Endothelial cell of umbilical vein (primary cell): ENCODE measurements at regions not wholly inside any gene's neighbourhood (a gene's known extent, or its start where the extent isn't known, plus 50 kb on each side); places are given as distances from the start of the nearest gene placed in this dataset.

Experiments used
- BruUV-seq: library from RNA; stranded (reverse); fragments of 400-500 nt; replicated peaks from 2 replicates; lab custom pipeline; 2021; lab: Mats Ljungman, UMichigan
- CTCF ChIA-PET: fragments of 300-600, 350-600 bp; sonication (Branson Sonifier 250); formaldehyde crosslinking; loops from one replicate; lab custom pipeline; 2021; ENCODE audit warnings: antibody characterized with exemption, inconsistent platforms; lab: Charles Lee
- POLR2A ChIA-PET: fragments of 300-600, 350-600 bp; sonication (Branson Sonifier 250); formaldehyde crosslinking; loops from one replicate; lab custom pipeline; 2021; ENCODE audit warnings: antibody characterized with exemption, inconsistent platforms; lab: Charles Lee
- DNase-seq: peaks from one replicate; pipeline ENCODE4 v3.0.0-alpha.2; 2011; ENCODE audit warnings: low read depth, low spot score
- FAIRE-seq: peaks from 2 replicates; lab custom pipeline; 2011; peaks lifted over from hg19 to GRCh38; lab: Jason Lieb, UNC
- H2AFZ ChIP-seq: 2 replicates; pipeline ENCODE4 v1.6.0; 2012; ENCODE audit warnings: low read depth, low read length, control low read depth, inconsistent platforms
- H3K27ac ChIP-seq: 2 replicates; pipeline ENCODE4 v1.5.1; 2011; ENCODE audit warnings: low read depth, mild to moderate bottlenecking, control low read depth, low read length, moderate library complexity; ENCODE audit not compliant: insufficient read depth
- H3K27me3 ChIP-seq, 2 experiments: 2 replicates each; pipeline versions ENCODE4 v1.6.0 to v1.6.1; 2011; ENCODE audit warnings: low read length in 2 of 2, mixed read lengths in 1 of 2; ENCODE audit not compliant: control insufficient read depth in 2 of 2, insufficient read depth in 2 of 2
- H3K36me3 ChIP-seq, 2 experiments: 2 replicates in 1 of 2; 3 replicates in 1 of 2; pipeline ENCODE4 v1.5.1; 2011; ENCODE audit warnings: low read length in 2 of 2, mild to moderate bottlenecking in 1 of 2, moderate library complexity in 1 of 2; ENCODE audit not compliant: control insufficient read depth in 2 of 2, insufficient read depth in 2 of 2; ENCODE audit errors: extremely low read depth in 1 of 2
- H3K4me1 ChIP-seq: 3 replicates; pipeline ENCODE4 v1.5.1; 2011; ENCODE audit warnings: mild to moderate bottlenecking, low read length; ENCODE audit not compliant: control insufficient read depth, insufficient read depth; ENCODE audit errors: extremely low read depth
- H3K4me2 ChIP-seq: 2 replicates; pipeline ENCODE4 v1.6.1; 2011; ENCODE audit warnings: low read length, control low read depth, mixed read lengths; ENCODE audit not compliant: insufficient read depth
- H3K4me3 ChIP-seq, 3 experiments: fragments of 200-600 bp in 1 of 3; sonication (generic), shearing (Covaris generic) in 1 of 3; replicated peaks in 1 of 3; 2 replicates each; pipeline ENCODE4 v1.5.1; 2011 to 2016; ENCODE audit warnings: control low read depth in 3 of 3, low read length in 3 of 3, mild to moderate bottlenecking in 2 of 3, inconsistent platforms in 1 of 3, low read depth in 1 of 3, moderate library complexity in 1 of 3; ENCODE audit not compliant: insufficient read depth in 1 of 3
- H3K79me2 ChIP-seq: 2 replicates; pipeline ENCODE4 v1.6.0; 2012; ENCODE audit warnings: low read length, inconsistent platforms; ENCODE audit not compliant: control insufficient read depth, insufficient read depth
- H3K9ac ChIP-seq: replicated peaks from 2 replicates; pipeline ENCODE3; 2011; ENCODE audit warnings: low read length, control low read depth; ENCODE audit not compliant: insufficient read depth; ENCODE audit errors: extremely low read depth
- H3K9me1 ChIP-seq: replicated peaks from 3 replicates; pipeline ENCODE4 v1.6.0; 2011; ENCODE audit warnings: mild to moderate bottlenecking, low read length; ENCODE audit not compliant: control insufficient read depth, insufficient read depth; ENCODE audit errors: extremely low read depth
- H3K9me3 ChIP-seq: replicated peaks from 2 replicates; pipeline ENCODE4 v1.5.1; 2012; ENCODE audit warnings: low read length, inconsistent platforms; ENCODE audit not compliant: control insufficient read depth, insufficient read depth
- H4K20me1 ChIP-seq: replicated peaks from 2 replicates; pipeline ENCODE3; 2011; ENCODE audit warnings: mild to moderate bottlenecking, low read length; ENCODE audit not compliant: control insufficient read depth, insufficient read depth; ENCODE audit errors: extremely low read depth
- EZH2 ChIP-seq: IDR thresholded peaks from 2 replicates; pipeline ENCODE4 v1.6.1; 2012; ENCODE audit warnings: borderline replicate concordance, low read depth, mild to moderate bottlenecking, moderate library complexity, low read length, inconsistent platforms; ENCODE audit not compliant: severe bottlenecking
- POLR2A ChIP-seq: IDR thresholded peaks from 2 replicates; pipeline ENCODE4 v1.6.1; 2012; ENCODE audit warnings: low read depth, mild to moderate bottlenecking, control low read depth, low read length
- dilution Hi-C: fragments of 300-500 bp; cut with MboI; formaldehyde crosslinking; loops from one replicate; pipeline ENCODE4 v1.15.0; 2019; ENCODE audit warnings: low sequenced_read_pairs; ENCODE audit not compliant: extremely low pct_ligation_motif_present
- intact Hi-C: fragments of 100-400 bp; cut with micrococcal nuclease; formaldehyde crosslinking; loops from one replicate; pipeline ENCODE4 v1.10.0; 2022
- TF ChIP-seq, protein P1 (sequence below), 2 donors: IDR thresholded peaks; 1 replicate in 1 of 2; 2 replicates in 1 of 2; pipeline ENCODE4 v1.5.1; 2011; ENCODE audit warnings: low read length in 2 of 2, mild to moderate bottlenecking in 2 of 2, moderate library complexity in 2 of 2, control low read depth in 1 of 2, inconsistent platforms in 1 of 2, low read depth in 1 of 2; ENCODE audit not compliant: insufficient read depth in 1 of 2; ENCODE audit errors: extremely low read depth in 1 of 2

DNA sequence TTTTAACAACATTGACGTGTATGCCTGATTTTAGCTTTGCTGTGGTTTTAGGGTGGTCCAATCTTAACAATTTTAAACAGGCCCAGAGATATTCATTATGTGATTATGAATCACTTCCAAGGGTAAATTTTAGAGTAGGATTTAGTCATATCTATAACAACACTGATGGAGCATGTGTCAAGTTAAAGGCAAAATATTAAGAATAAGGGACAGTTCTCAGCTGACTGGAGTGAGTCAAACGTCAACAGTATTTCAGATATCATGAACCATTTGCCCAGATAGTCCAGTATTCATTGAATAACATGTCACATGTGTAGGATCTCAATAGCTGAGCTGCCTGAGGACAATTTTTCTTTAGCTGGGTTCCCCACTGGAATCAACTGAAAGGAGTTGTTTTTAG is 61.3 kb upstream of the VCX2 start:
- no peak for DNase-seq
- no peak overlapping the region for H3K4me3 ChIP-seq
- intact Hi-C loops = no loop called here
- no peaks in the 10 kb centered on the region for H3K36me3 ChIP-seq
- H3K4me2 ChIP-seq = no peak overlapping the region
- CTCF ChIA-PET = no interaction called here
- H3K9me3 ChIP-seq = no peaks in the 10 kb centered on the region
- no peaks in the 10 kb centered on the region for H3K4me1 ChIP-seq
- H4K20me1 ChIP-seq = no peaks in the 10 kb centered on the region
- no peaks in the 10 kb centered on the region for H3K27me3 ChIP-seq
- BruUV-seq = no TSS peak
- no peaks in the 10 kb centered on the region for H3K9me1 ChIP-seq
- H3K79me2 ChIP-seq = no peaks in the 10 kb centered on the region
- H2AFZ ChIP-seq = no peak overlapping the region
- dilution Hi-C loops = no loop called here
- no peak for TF ChIP-seq POLR2A
- no peak for FAIRE-seq
- H3K27ac ChIP-seq = no peak overlapping the region
- H3K9ac ChIP-seq = no peak overlapping the region
- POLR2A ChIA-PET = no interaction called here

DNA sequence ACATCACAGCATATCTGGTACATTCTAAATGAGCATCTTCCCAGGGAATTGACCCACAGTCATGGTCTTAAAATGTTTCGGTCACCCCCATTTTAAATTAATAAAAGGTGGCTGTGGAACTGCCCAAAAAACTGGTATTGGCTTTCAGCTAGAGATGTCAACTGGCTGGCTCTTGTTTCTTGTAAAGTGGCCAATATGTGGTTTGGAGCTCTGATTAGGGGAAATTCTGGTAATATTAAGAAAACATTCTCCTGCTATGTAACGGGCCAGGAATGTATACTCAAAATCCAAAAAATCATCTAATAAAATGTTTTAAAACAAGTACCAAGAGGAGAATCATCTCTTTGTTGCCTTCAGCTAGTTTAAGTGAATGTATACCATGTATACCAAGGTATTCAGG is 62.0 kb upstream of the VCX2 start:
- Histone ChIP-seq H3K27ac (no peak overlapping the region), H3K27me3 (no peaks in the 10 kb centered on the region), H2AFZ (no peak overlapping the region), H3K36me3 (no peaks in the 10 kb centered on the region), H3K4me1 (no peaks in the 10 kb centered on the region), H3K9me1 (no peaks in the 10 kb centered on the region), H4K20me1 (no peaks in the 10 kb centered on the region), H3K4me2 (no peak overlapping the region), H3K79me2 (no peaks in the 10 kb centered on the region), H3K9ac (no peak overlapping the region), H3K9me3 (no peaks in the 10 kb centered on the region), H3K4me3 (no peak overlapping the region)
- CTCF ChIA-PET = no interaction called here
- BruUV-seq = no TSS peak
- FAIRE-seq = no peak
- no peak for DNase-seq
- intact Hi-C loops = no loop called here
- TF ChIP-seq EZH2 = no peak
- TF ChIP-seq, protein P1, sequence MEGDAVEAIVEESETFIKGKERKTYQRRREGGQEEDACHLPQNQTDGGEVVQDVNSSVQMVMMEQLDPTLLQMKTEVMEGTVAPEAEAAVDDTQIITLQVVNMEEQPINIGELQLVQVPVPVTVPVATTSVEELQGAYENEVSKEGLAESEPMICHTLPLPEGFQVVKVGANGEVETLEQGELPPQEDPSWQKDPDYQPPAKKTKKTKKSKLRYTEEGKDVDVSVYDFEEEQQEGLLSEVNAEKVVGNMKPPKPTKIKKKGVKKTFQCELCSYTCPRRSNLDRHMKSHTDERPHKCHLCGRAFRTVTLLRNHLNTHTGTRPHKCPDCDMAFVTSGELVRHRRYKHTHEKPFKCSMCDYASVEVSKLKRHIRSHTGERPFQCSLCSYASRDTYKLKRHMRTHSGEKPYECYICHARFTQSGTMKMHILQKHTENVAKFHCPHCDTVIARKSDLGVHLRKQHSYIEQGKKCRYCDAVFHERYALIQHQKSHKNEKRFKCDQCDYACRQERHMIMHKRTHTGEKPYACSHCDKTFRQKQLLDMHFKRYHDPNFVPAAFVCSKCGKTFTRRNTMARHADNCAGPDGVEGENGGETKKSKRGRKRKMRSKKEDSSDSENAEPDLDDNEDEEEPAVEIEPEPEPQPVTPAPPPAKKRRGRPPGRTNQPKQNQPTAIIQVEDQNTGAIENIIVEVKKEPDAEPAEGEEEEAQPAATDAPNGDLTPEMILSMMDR (IDR thresholded peaks at IDR 0.05; ENCODE audit: extremely low read depth in 1 of 2, insufficient read depth in 1 of 2, low read depth in 1 of 2, low read length in 2 of 2) = no peak
- dilution Hi-C loops = no loop called here
- POLR2A ChIA-PET = no interaction called here
